IMR-90 (cell line): ENCODE measurements at regions not wholly inside any gene's neighbourhood (a gene's known extent, or its start where the extent isn't known, plus 50 kb on each side); places are given as distances from the start of the nearest gene placed in this dataset.

Experiments
- ATAC-seq: fragments of 200-7000 bp; cut with Tn5 transposase; 2 replicates; pipeline ENCODE4 v1.9.1; 2020; ENCODE audit warnings: low read depth, mild to moderate bottlenecking, moderate library complexity
- BruUV-seq: library from RNA; stranded (reverse); fragments of 400-500 nt; replicated peaks from 2 replicates; lab custom pipeline; 2021; lab: Mats Ljungman, UMichigan
- CTCF ChIA-PET: fragments of 300-600 bp; formaldehyde crosslinking; extraction: SDS; loops from one replicate; lab custom pipeline; 2021; ENCODE audit warnings: antibody characterized with exemption; lab: Yijun Ruan, JAX
- POLR2A ChIA-PET: fragments of 300-600 bp; sonication (Branson Sonifier 250); formaldehyde crosslinking; loops from one replicate; lab custom pipeline; 2022; ENCODE audit warnings: antibody characterized with exemption; ENCODE audit not compliant: unreplicated experiment; lab: Charles Lee
- DNase-seq: peaks from one replicate; pipeline ENCODE4 v3.0.0; 2013
- H2AFZ ChIP-seq: replicated peaks from 2 replicates; pipeline ENCODE3; 2013; ENCODE audit warnings: low read length, mild to moderate bottlenecking; ENCODE audit not compliant: poor library complexity
- H2AK5ac ChIP-seq: 2 replicates; pipeline ENCODE4 v1.6.1; 2013; ENCODE audit warnings: low read depth, low read length, inconsistent platforms
- H2AK9ac ChIP-seq: replicated peaks from 2 replicates; pipeline ENCODE3; 2013; ENCODE audit warnings: mild to moderate bottlenecking, low read depth, low read length, moderate library complexity; ENCODE audit not compliant: poor library complexity
- H2BK120ac ChIP-seq: 2 replicates; pipeline ENCODE4 v1.6.1; 2013; ENCODE audit warnings: low read depth, low read length, inconsistent platforms
- H2BK15ac ChIP-seq: 3 replicates; pipeline ENCODE4 v1.6.1; 2013; ENCODE audit warnings: low read depth, low read length, inconsistent platforms
- H2BK20ac ChIP-seq: 2 replicates; pipeline ENCODE4 v1.6.1; 2013; ENCODE audit warnings: low read depth, mild to moderate bottlenecking, inconsistent platforms, low read length, moderate library complexity
- H2BK5ac ChIP-seq: 2 replicates; pipeline ENCODE4 v1.6.1; 2013; ENCODE audit warnings: mild to moderate bottlenecking, low read depth, low read length, inconsistent platforms; ENCODE audit not compliant: poor library complexity, severe bottlenecking
- H3K14ac ChIP-seq: replicated peaks from 2 replicates; pipeline ENCODE4 v1.6.1; 2013; ENCODE audit warnings: low read depth, low read length, inconsistent platforms
- H3K18ac ChIP-seq: 2 replicates; pipeline ENCODE4 v1.6.1; 2013; ENCODE audit warnings: low read depth, low read length, control low read depth
- H3K23ac ChIP-seq: 2 replicates; pipeline ENCODE4 v1.6.1; 2013; ENCODE audit warnings: low read depth, low read length, inconsistent platforms
- H3K27ac ChIP-seq: 2 replicates; pipeline ENCODE4 v1.5.1; 2013; ENCODE audit warnings: mild to moderate bottlenecking, control low read depth, low read length; ENCODE audit not compliant: insufficient read depth
- H3K27me3 ChIP-seq: 2 replicates; pipeline ENCODE4 v1.6.1; 2013; ENCODE audit warnings: low read length; ENCODE audit not compliant: control insufficient read depth, insufficient read depth
- H3K36me3 ChIP-seq: 2 replicates; pipeline ENCODE4 v1.6.1; 2013; ENCODE audit warnings: low read length, mixed read lengths; ENCODE audit not compliant: control insufficient read depth, insufficient read depth
- H3K4ac ChIP-seq: 2 replicates; pipeline ENCODE4 v1.6.1; 2013; ENCODE audit warnings: low read depth, low read length, inconsistent platforms
- H3K4me1 ChIP-seq: 2 replicates; pipeline ENCODE4 v1.6.1; 2013; ENCODE audit warnings: low read length, mixed read lengths; ENCODE audit not compliant: control insufficient read depth, insufficient read depth
- H3K4me2 ChIP-seq: 2 replicates; pipeline ENCODE4 v1.6.1; 2013; ENCODE audit warnings: low read depth, mild to moderate bottlenecking, control low read depth, low read length, moderate library complexity
- H3K4me3 ChIP-seq: 2 replicates; pipeline ENCODE4 v1.5.1; 2013; ENCODE audit warnings: low read depth, mild to moderate bottlenecking, control low read depth, low read length, moderate library complexity; ENCODE audit not compliant: insufficient read depth
- H3K56ac ChIP-seq: 2 replicates; pipeline ENCODE4 v1.6.1; 2013; ENCODE audit warnings: low read length, inconsistent platforms; ENCODE audit not compliant: insufficient read depth; ENCODE audit errors: extremely low read depth
- H3K79me1 ChIP-seq, 2 experiments: 2 replicates each; pipeline ENCODE4 v1.6.1; 2013; ENCODE audit warnings: low read length in 2 of 2, inconsistent platforms in 1 of 2, low read depth in 1 of 2
- H3K9ac ChIP-seq: 2 replicates; pipeline ENCODE4 v1.6.1; 2013; ENCODE audit warnings: low read depth, low read length, control low read depth
- H3K9me1 ChIP-seq: 2 replicates; pipeline ENCODE4 v1.6.1; 2013; ENCODE audit warnings: low read length, inconsistent platforms; ENCODE audit not compliant: insufficient read depth
- H3K9me3 ChIP-seq: 2 replicates; pipeline ENCODE4 v1.6.1; 2013; ENCODE audit warnings: low read length; ENCODE audit not compliant: control insufficient read depth, insufficient read depth
- H4K20me1 ChIP-seq: 2 replicates; pipeline ENCODE4 v1.6.1; 2013; ENCODE audit warnings: low read length, inconsistent platforms; ENCODE audit not compliant: insufficient read depth
- H4K5ac ChIP-seq: 2 replicates; pipeline ENCODE4 v1.6.1; 2013; ENCODE audit warnings: mild to moderate bottlenecking, low read depth, low read length, control low read depth
- H4K8ac ChIP-seq, 2 experiments: 2 replicates each; pipeline ENCODE4 v1.6.1; 2013; ENCODE audit warnings: low read depth in 2 of 2, low read length in 2 of 2, control low read depth in 1 of 2, inconsistent platforms in 1 of 2
- H4K91ac ChIP-seq: 2 replicates; pipeline ENCODE4 v1.6.1; 2013; ENCODE audit warnings: low read depth, low read length, inconsistent platforms; ENCODE audit not compliant: insufficient read depth
- BHLHE40 ChIP-seq: fragments of 150-350 bp; IDR thresholded peaks from 2 replicates; pipeline ENCODE4 v1.6.1; 2016; ENCODE audit warnings: mild to moderate bottlenecking, low read depth, low read length
- CEBPB ChIP-seq: IDR thresholded peaks from 2 replicates; pipeline ENCODE4 v1.6.1; 2012; ENCODE audit warnings: low read depth, low read length, improper control_type of control experiment
- MAFK ChIP-seq: IDR thresholded peaks from 2 replicates; pipeline ENCODE4 v1.6.1; 2012; ENCODE audit warnings: low read depth, low read length, improper control_type of control experiment
- MAZ ChIP-seq: IDR thresholded peaks from 2 replicates; pipeline ENCODE4 v1.6.1; 2012; ENCODE audit warnings: low read depth, mild to moderate bottlenecking, low read length, improper control_type of control experiment, moderate library complexity, borderline replicate concordance
- NFE2L2 ChIP-seq: fragments of 150-350 bp; IDR thresholded peaks from 2 replicates; pipeline ENCODE4 v1.6.1; 2016; ENCODE audit warnings: low read depth, mild to moderate bottlenecking, low read length
- POLR2A ChIP-seq: IDR thresholded peaks from 2 replicates; pipeline ENCODE4 v1.6.1; 2012; ENCODE audit warnings: mild to moderate bottlenecking, low read depth, low read length
- RAD21 ChIP-seq: IDR thresholded peaks from 2 replicates; pipeline ENCODE4 v1.6.1; 2012; ENCODE audit warnings: low read length, improper control_type of control experiment
- WGBS, 2 experiments: methylation state at CpG; one replicate each; pipeline versions ENCODE4 v1.1.5 to v1.1.7; 2013; ENCODE audit warnings: missing lambda C conversion rate in 2 of 2; ENCODE audit not compliant: insufficient read length in 1 of 2; ENCODE audit errors: extremely low coverage in 2 of 2; 5-methylcytosine and 5-hydroxymethylcytosine counted together
- dilution Hi-C: fragments of 300-500 bp; cut with HindIII; formaldehyde crosslinking; loops from one replicate; pipeline ENCODE4 v1.14.3; 2018; ENCODE audit warnings: low sequenced_read_pairs; ENCODE audit not compliant: unreplicated experiment
- in situ Hi-C: fragments of 300-500 bp; cut with MboI; formaldehyde crosslinking; loops from 3 replicates; pipeline ENCODE4 v1.14.3; 2019; ENCODE audit warnings: low sequenced_read_pairs, inconsistent platforms, mixed read lengths
- intact Hi-C: fragments of 100-400 bp; cut with micrococcal nuclease; formaldehyde crosslinking; loops from 2 replicates; pipeline ENCODE4 v1.10.0; 2022
- TF ChIP-seq, protein P1 (sequence below): conservative IDR thresholded peaks from 2 replicates; pipeline ENCODE4 v1.5.1; 2012; ENCODE audit warnings: mild to moderate bottlenecking, low read depth, low read length, improper control_type of control experiment

GRCh38 chr3:53999725-54000124, 108.1 kb upstream of the SELENOK start:
- H3K23ac ChIP-seq, result no peak overlapping the region
- POLR2A ChIA-PET, result no interaction called here
- H3K56ac ChIP-seq, result no peak overlapping the region
- H3K9me3 ChIP-seq, result peaks cover 7% of the 10 kb centered on the region; the same call in 1 of the 2 replicates
- no peak overlapping the region for H2AK9ac ChIP-seq
- no peak overlapping the region for H2BK5ac ChIP-seq
- H3K4me2 ChIP-seq, result no peak overlapping the region
- no peaks in the 10 kb centered on the region for H3K79me1 ChIP-seq
- H2BK120ac ChIP-seq, result no peak overlapping the region
- no peak overlapping the region for H4K8ac ChIP-seq
- H4K91ac ChIP-seq, result no peak overlapping the region
- in situ Hi-C loops (no loop called here), intact Hi-C loops (no loop called here), dilution Hi-C loops (no loop called here)
- H3K9ac ChIP-seq, result no peak overlapping the region
- no peaks in the 10 kb centered on the region for H4K20me1 ChIP-seq
- H3K14ac ChIP-seq, result no peak overlapping the region
- no peak overlapping the region for H2BK20ac ChIP-seq
- no CpG with 5 or more reads among the region's 3 CpGs for WGBS, 2 experiments
- no peak overlapping the region for H3K18ac ChIP-seq
- H3K4me1 ChIP-seq, result no peaks in the 10 kb centered on the region
- TF ChIP-seq POLR2A (no peak), CEBPB (no peak), RAD21 (no peak), BHLHE40 (no peak), NFE2L2 (no peak), MAFK (peak; percentile 93), MAZ (no peak)
- TF ChIP-seq, protein P1, sequence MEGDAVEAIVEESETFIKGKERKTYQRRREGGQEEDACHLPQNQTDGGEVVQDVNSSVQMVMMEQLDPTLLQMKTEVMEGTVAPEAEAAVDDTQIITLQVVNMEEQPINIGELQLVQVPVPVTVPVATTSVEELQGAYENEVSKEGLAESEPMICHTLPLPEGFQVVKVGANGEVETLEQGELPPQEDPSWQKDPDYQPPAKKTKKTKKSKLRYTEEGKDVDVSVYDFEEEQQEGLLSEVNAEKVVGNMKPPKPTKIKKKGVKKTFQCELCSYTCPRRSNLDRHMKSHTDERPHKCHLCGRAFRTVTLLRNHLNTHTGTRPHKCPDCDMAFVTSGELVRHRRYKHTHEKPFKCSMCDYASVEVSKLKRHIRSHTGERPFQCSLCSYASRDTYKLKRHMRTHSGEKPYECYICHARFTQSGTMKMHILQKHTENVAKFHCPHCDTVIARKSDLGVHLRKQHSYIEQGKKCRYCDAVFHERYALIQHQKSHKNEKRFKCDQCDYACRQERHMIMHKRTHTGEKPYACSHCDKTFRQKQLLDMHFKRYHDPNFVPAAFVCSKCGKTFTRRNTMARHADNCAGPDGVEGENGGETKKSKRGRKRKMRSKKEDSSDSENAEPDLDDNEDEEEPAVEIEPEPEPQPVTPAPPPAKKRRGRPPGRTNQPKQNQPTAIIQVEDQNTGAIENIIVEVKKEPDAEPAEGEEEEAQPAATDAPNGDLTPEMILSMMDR, result no peak
- H2AK5ac ChIP-seq, result no peak overlapping the region
- ATAC-seq, result no peak
- CTCF ChIA-PET, result no interaction called here
- H3K4ac ChIP-seq, result no peak overlapping the region
- H2BK15ac ChIP-seq, result no peak overlapping the region
- no peak for DNase-seq
- H4K5ac ChIP-seq, result no peak overlapping the region
- BruUV-seq, result no TSS peak
- no peak overlapping the region for H3K4me3 ChIP-seq
- no peak overlapping the region for H3K27ac ChIP-seq
- H3K9me1 ChIP-seq, result no peaks in the 10 kb centered on the region
- no peaks in the 10 kb centered on the region for H3K36me3 ChIP-seq
- H2AFZ ChIP-seq, result no peak overlapping the region
- no peaks in the 10 kb centered on the region for H3K27me3 ChIP-seq
